ENCODE measurements at regions not wholly inside any gene's neighbourhood (a gene's known extent, or its start where the extent isn't known, plus 50 kb on each side); places are given as distances from the start of the nearest gene placed in this dataset.

GRCh38 chr2:220857368-220857767 lies 714.7 kb downstream of the EPHA4 start:
- no peak overlapping the region for H3K27ac Mint-ChIP-seq
- peaks cover 4% of the 10 kb centered on the region for H3K9me3 Mint-ChIP-seq
- no peak for DNase-seq (ENCODE audit: extremely low spot score, unreplicated experiment)
- peaks cover 13% of the 10 kb centered on the region for H3K4me1 Mint-ChIP-seq (ENCODE audit: unreplicated experiment)
- no peaks in the 10 kb centered on the region for H3K27me3 Mint-ChIP-seq
- TF ChIP-seq, protein P1, sequence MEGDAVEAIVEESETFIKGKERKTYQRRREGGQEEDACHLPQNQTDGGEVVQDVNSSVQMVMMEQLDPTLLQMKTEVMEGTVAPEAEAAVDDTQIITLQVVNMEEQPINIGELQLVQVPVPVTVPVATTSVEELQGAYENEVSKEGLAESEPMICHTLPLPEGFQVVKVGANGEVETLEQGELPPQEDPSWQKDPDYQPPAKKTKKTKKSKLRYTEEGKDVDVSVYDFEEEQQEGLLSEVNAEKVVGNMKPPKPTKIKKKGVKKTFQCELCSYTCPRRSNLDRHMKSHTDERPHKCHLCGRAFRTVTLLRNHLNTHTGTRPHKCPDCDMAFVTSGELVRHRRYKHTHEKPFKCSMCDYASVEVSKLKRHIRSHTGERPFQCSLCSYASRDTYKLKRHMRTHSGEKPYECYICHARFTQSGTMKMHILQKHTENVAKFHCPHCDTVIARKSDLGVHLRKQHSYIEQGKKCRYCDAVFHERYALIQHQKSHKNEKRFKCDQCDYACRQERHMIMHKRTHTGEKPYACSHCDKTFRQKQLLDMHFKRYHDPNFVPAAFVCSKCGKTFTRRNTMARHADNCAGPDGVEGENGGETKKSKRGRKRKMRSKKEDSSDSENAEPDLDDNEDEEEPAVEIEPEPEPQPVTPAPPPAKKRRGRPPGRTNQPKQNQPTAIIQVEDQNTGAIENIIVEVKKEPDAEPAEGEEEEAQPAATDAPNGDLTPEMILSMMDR (conservative IDR thresholded peaks at IDR 0.05): no peak
- no peaks in the 10 kb centered on the region for H3K36me3 Mint-ChIP-seq
- H3K4me3 Mint-ChIP-seq: no peak overlapping the region

- Mint-ChIP-seq H3K4me1 (ENCODE audit: unreplicated experiment) (peaks cover 13% of the 10 kb centered on the region), H3K4me3 (no peak overlapping the region), H3K9me3 (peaks cover 4% of the 10 kb centered on the region), H3K27me3 (no peaks in the 10 kb centered on the region), H3K27ac (no peak overlapping the region), H3K36me3 (no peaks in the 10 kb centered on the region)
- DNase-seq (ENCODE audit: extremely low spot score, unreplicated experiment): no peak
- TF ChIP-seq, protein P1 (conservative IDR thresholded peaks at IDR 0.05): peak; percentile 56
These were observed 714.0 kb downstream of the EPHA4 start for GRCh38 chr2:220858101-220858500.

DNA sequence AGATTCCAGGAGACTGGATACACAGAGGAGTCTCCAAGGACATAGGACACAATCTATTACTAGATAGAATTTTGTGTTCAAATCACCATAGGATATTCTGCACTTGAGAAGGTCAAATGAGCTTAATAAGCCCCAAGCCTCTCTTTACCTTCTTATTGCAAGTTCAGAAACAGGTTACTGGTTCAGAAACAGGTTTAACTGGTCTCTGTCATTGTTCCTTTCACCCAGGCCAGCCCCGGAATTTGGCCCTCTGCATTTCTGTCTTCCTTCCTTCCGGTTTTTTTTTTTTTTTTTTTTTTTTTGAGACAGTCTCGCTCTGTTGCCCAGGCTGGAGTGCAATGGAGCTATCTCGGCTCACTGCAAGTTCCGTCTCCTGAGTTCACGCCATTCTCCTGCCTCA lies 700.2 kb downstream of the EPHA4 start:
- peaks cover 14% of the 10 kb centered on the region for H3K4me1 Mint-ChIP-seq (ENCODE audit: unreplicated experiment)
- no peak for DNase-seq (ENCODE audit: extremely low spot score, unreplicated experiment)
- H3K27ac Mint-ChIP-seq: no peak overlapping the region
- H3K9me3 Mint-ChIP-seq: peaks cover 18% of the 10 kb centered on the region
- no peaks in the 10 kb centered on the region for H3K36me3 Mint-ChIP-seq
- no peaks in the 10 kb centered on the region for H3K27me3 Mint-ChIP-seq
- TF ChIP-seq, protein P1 (conservative IDR thresholded peaks at IDR 0.05): no peak
- no peak overlapping the region for H3K4me3 Mint-ChIP-seq

GRCh38 chr2:220876080-220876824 lies 695.9 kb downstream of the EPHA4 start:
- TF ChIP-seq, protein P1 (conservative IDR thresholded peaks at IDR 0.05): no peak
- H3K27me3 Mint-ChIP-seq: no peaks in the 10 kb centered on the region
- H3K27ac Mint-ChIP-seq: peak overlapping the region; percentile 10

DNA sequence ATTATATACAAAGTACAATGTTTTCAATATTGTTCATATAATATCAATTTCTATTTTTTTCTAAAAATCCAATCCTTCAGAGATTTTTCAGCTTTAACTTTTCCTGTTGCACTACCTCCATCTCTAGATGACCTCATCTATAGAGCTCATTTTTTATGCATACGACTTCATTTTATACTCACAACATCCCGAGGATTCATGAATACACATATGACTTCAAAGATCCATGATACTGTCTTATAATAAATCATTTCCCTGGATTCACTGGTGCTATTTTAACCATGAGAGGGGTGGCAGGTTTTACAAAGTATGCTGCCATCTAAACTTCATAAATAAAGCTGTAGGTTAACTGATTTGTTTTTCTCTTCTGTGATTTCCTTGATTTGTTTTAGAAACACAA lies 694.6 kb downstream of the EPHA4 start:
- TF ChIP-seq, protein P1 (conservative IDR thresholded peaks at IDR 0.05): no peak
- peaks cover 17% of the 10 kb centered on the region for H3K9me3 Mint-ChIP-seq
- no peaks in the 10 kb centered on the region for H3K36me3 Mint-ChIP-seq
- H3K27ac Mint-ChIP-seq: no peak overlapping the region
- H3K27me3 Mint-ChIP-seq: no peaks in the 10 kb centered on the region
- peaks cover 29% of the 10 kb centered on the region for H3K4me1 Mint-ChIP-seq (ENCODE audit: unreplicated experiment)
- H3K4me3 Mint-ChIP-seq: no peak overlapping the region
- no peak for DNase-seq (ENCODE audit: extremely low spot score, unreplicated experiment)

More at GRCh38 chr2:220876080-220876824, 695.9 kb downstream of the EPHA4 start:
- Mint-ChIP-seq H3K9me3 (peaks cover 15% of the 10 kb centered on the region), H3K36me3 (no peaks in the 10 kb centered on the region), H3K4me3 (peak overlapping the region; percentile 13), H3K4me1 (ENCODE audit: unreplicated experiment) (peaks cover 27% of the 10 kb centered on the region)
- DNase-seq (ENCODE audit: extremely low spot score, unreplicated experiment): no peak
